H1 (cell line): ENCODE measurements at regions not wholly inside any gene's neighbourhood (a gene's known extent, or its start where the extent isn't known, plus 50 kb on each side); places are given as distances from the start of the nearest gene placed in this dataset.

ENCODE experiments used
- CTCF ChIA-PET: fragments of 300-600 bp; sonication (Branson Sonifier 250); formaldehyde crosslinking; loops from one replicate; lab custom pipeline; 2021; ENCODE audit not compliant: partially characterized antibody; lab: Charles Lee
- POLR2A ChIA-PET: fragments of 300-600 bp; sonication (Branson Sonifier 250); formaldehyde crosslinking; loops from one replicate; lab custom pipeline; 2021; ENCODE audit warnings: inconsistent platforms; ENCODE audit not compliant: partially characterized antibody; lab: Charles Lee
- DNase-seq, 2 experiments: peaks; one replicate each; pipeline versions ENCODE4 v3.0.0 to v3.0.0-alpha.2; 2010 to 2022; ENCODE audit warnings: low spot score in 2 of 2, low read depth in 1 of 2, mixed read lengths in 1 of 2
- FAIRE-seq: peaks from 2 replicates; lab custom pipeline; 2011; peaks lifted over from hg19 to GRCh38; lab: Jason Lieb, UNC
- H2AFZ ChIP-seq: 2 replicates; pipeline ENCODE4 v1.8.1; 2012; ENCODE audit warnings: low read length, inconsistent platforms
- H2AK5ac ChIP-seq: 2 replicates; pipeline ENCODE4 v1.6.1; 2013; ENCODE audit warnings: low read depth, low read length
- H2BK120ac ChIP-seq: replicated peaks from 2 replicates; pipeline ENCODE3; 2013; ENCODE audit warnings: low read depth, low read length, inconsistent platforms
- H2BK12ac ChIP-seq: 2 replicates; pipeline ENCODE4 v1.6.1; 2013; ENCODE audit warnings: low read depth, low read length
- H2BK15ac ChIP-seq: 2 replicates; pipeline ENCODE4 v1.6.1; 2013; ENCODE audit warnings: low read length
- H2BK20ac ChIP-seq: 2 replicates; pipeline ENCODE4 v1.6.1; 2013; ENCODE audit warnings: low read length
- H2BK5ac ChIP-seq: 2 replicates; pipeline ENCODE4 v1.6.1; 2013; ENCODE audit warnings: low read depth, low read length
- H3K14ac ChIP-seq: 2 replicates; pipeline ENCODE4 v1.6.1; 2013; ENCODE audit warnings: inconsistent platforms; ENCODE audit not compliant: insufficient read length
- H3K18ac ChIP-seq: 2 replicates; pipeline ENCODE4 v1.6.1; 2013; ENCODE audit warnings: low read length; ENCODE audit errors: extremely low read depth
- H3K23ac ChIP-seq: 2 replicates; pipeline ENCODE4 v1.6.1; 2013; ENCODE audit warnings: inconsistent platforms; ENCODE audit not compliant: insufficient read length
- H3K23me2 ChIP-seq: 2 replicates; pipeline ENCODE4 v1.6.1; 2013; ENCODE audit warnings: low read depth, low read length
- H3K27ac ChIP-seq: 2 replicates; pipeline ENCODE4 v1.6.1; 2011; ENCODE audit warnings: low read depth, low read length, inconsistent platforms
- H3K27me3 ChIP-seq, 4 experiments: replicated peaks in 1 of 4; 1 replicate in 1 of 4; 2 replicates in 3 of 4; pipeline versions ENCODE4 v1.6.1 to v1.8.1; 2011 to 2013; ENCODE audit warnings: low read length in 3 of 4, mild to moderate bottlenecking in 3 of 4, inconsistent platforms in 2 of 4, mixed read lengths in 2 of 4, moderate library complexity in 1 of 4; ENCODE audit not compliant: control insufficient read depth in 3 of 4, insufficient read depth in 3 of 4; ENCODE audit errors: extremely low read depth in 1 of 4
- H3K36me3 ChIP-seq, 4 experiments: 2 replicates each; pipeline versions ENCODE4 v1.6.1 to v1.8.1; 2011 to 2013; ENCODE audit warnings: mild to moderate bottlenecking in 4 of 4, low read length in 3 of 4, moderate library complexity in 2 of 4, control low read depth in 1 of 4, inconsistent platforms in 1 of 4; ENCODE audit not compliant: insufficient read depth in 4 of 4, control insufficient read depth in 2 of 4
- H3K4ac ChIP-seq: replicated peaks from 2 replicates; pipeline ENCODE3; 2013; ENCODE audit warnings: low read length, low read depth, mixed read lengths, inconsistent platforms; ENCODE audit not compliant: insufficient read length
- H3K4me1 ChIP-seq, 4 experiments: replicated peaks in 1 of 4; 1 replicate in 1 of 4; 2 replicates in 3 of 4; pipeline versions ENCODE4 v1.6.1 to v1.8.1; 2011 to 2013; ENCODE audit warnings: low read length in 3 of 4, inconsistent platforms in 2 of 4, mixed read lengths in 1 of 4; ENCODE audit not compliant: insufficient read depth in 4 of 4, control insufficient read depth in 3 of 4
- H3K4me2 ChIP-seq, 2 experiments: 2 replicates each; pipeline versions ENCODE4 v1.6.1 to v1.8.1; 2011 to 2013; ENCODE audit warnings: low read depth in 2 of 2, low read length in 2 of 2, control low read depth in 1 of 2, inconsistent platforms in 1 of 2, mild to moderate bottlenecking in 1 of 2; ENCODE audit not compliant: insufficient read depth in 1 of 2
- H3K4me3 ChIP-seq, 4 experiments: fragments of 200-600, 300-600 bp in 1 of 4; sonication (generic), shearing (Covaris generic), sonication (Bioruptor Twin) in 1 of 4; 2 replicates each; pipeline versions ENCODE4 v1.5.1 to v1.8.1; 2011 to 2016; ENCODE audit warnings: low read length in 4 of 4, low read depth in 3 of 4, control low read depth in 2 of 4, inconsistent platforms in 2 of 4, mild to moderate bottlenecking in 2 of 4, mixed read lengths in 1 of 4, moderate library complexity in 1 of 4; ENCODE audit not compliant: insufficient read depth in 2 of 4; ENCODE audit errors: extremely low read depth in 1 of 4
- H3K56ac ChIP-seq: replicated peaks from 2 replicates; pipeline ENCODE3; 2013; ENCODE audit warnings: low read depth, mild to moderate bottlenecking, mixed read lengths, low read length, inconsistent platforms; ENCODE audit not compliant: insufficient read length
- H3K79me1 ChIP-seq: 2 replicates; pipeline ENCODE4 v1.6.1; 2013; ENCODE audit warnings: low read depth, low read length, control low read depth
- H3K79me2 ChIP-seq, 2 experiments: 2 replicates each; pipeline versions ENCODE4 v1.6.1 to v1.8.1; 2012 to 2013; ENCODE audit warnings: low read length in 2 of 2, mild to moderate bottlenecking in 2 of 2, inconsistent platforms in 1 of 2; ENCODE audit not compliant: insufficient read depth in 2 of 2, control insufficient read depth in 1 of 2
- H3K9ac ChIP-seq, 4 experiments: replicated peaks in 1 of 4; 1 replicate in 1 of 4; 2 replicates in 3 of 4; pipeline versions ENCODE4 v1.6.1 to v1.8.1; 2011 to 2013; ENCODE audit warnings: low read depth in 3 of 4, low read length in 3 of 4, control low read depth in 2 of 4, mild to moderate bottlenecking in 2 of 4, moderate library complexity in 2 of 4, inconsistent platforms in 1 of 4; ENCODE audit errors: extremely low read depth in 1 of 4
- H3K9me3 ChIP-seq, 2 experiments: 2 replicates each; pipeline versions ENCODE4 v1.6.1 to v1.8.1; 2012 to 2013; ENCODE audit warnings: mild to moderate bottlenecking in 2 of 2, moderate library complexity in 2 of 2, control low read depth in 1 of 2, inconsistent platforms in 1 of 2, low read depth in 1 of 2, low read length in 1 of 2, mixed read lengths in 1 of 2; ENCODE audit not compliant: insufficient read depth in 2 of 2
- H4K20me1 ChIP-seq, 2 experiments: replicated peaks in 1 of 2; 2 replicates each; pipeline versions ENCODE3 to v1.8.1; 2011 to 2013; ENCODE audit warnings: inconsistent platforms in 2 of 2, low read length in 2 of 2, mild to moderate bottlenecking in 1 of 2; ENCODE audit not compliant: insufficient read depth in 2 of 2, control insufficient read depth in 1 of 2
- H4K5ac ChIP-seq: 2 replicates; pipeline ENCODE4 v1.6.1; 2013; ENCODE audit warnings: low read length, low read depth, mixed read lengths, inconsistent platforms; ENCODE audit not compliant: insufficient read length
- H4K8ac ChIP-seq: 2 replicates; pipeline ENCODE4 v1.8.0; 2013; ENCODE audit warnings: mild to moderate bottlenecking, moderate library complexity, low read length, inconsistent platforms; ENCODE audit not compliant: insufficient read depth; ENCODE audit errors: extremely low read depth
- H4K91ac ChIP-seq: replicated peaks from 2 replicates; pipeline ENCODE3; 2013; ENCODE audit warnings: low read length, mixed read lengths, inconsistent platforms; ENCODE audit not compliant: insufficient read length
- CBX8 ChIP-seq: fragments of 300-800, 300-1000 bp; sonication (generic); IDR thresholded peaks from 2 replicates; pipeline ENCODE4 v1.7.1; 2016; ENCODE audit warnings: low read depth, low read length, borderline replicate concordance
- NRF1 ChIP-seq: IDR thresholded peaks from 2 replicates; pipeline ENCODE4 v1.6.1; 2011; ENCODE audit warnings: mild to moderate bottlenecking, low read depth, low read length, improper control_type of control experiment
- WGBS, 2 experiments: shearing (Covaris generic) in 1 of 2; methylation state at CpG; one replicate each; pipeline versions ENCODE4 v1.1.6 to v1.1.7; 2013 to 2015; ENCODE audit warnings: low lambda C conversion rate in 2 of 2, mixed read lengths in 2 of 2, inconsistent platforms in 1 of 2, low coverage in 1 of 2, missing lambda C conversion rate in 1 of 2; ENCODE audit not compliant: insufficient replicate concordance in 2 of 2, insufficient coverage in 1 of 2, insufficient read length in 1 of 2; ENCODE audit errors: extremely low coverage in 1 of 2, missing lambda C conversion rate in 1 of 2; 5-methylcytosine and 5-hydroxymethylcytosine counted together

- ChIA-PET POLR2A (no interaction called here), CTCF (no interaction called here)
- no peak overlapping the region for H3K23ac ChIP-seq
- H3K4me1 ChIP-seq: no peaks in the 10 kb centered on the region
- no peak overlapping the region for H3K9ac ChIP-seq
- H3K23me2 ChIP-seq: no peaks in the 10 kb centered on the region
- no peak overlapping the region for H3K27ac ChIP-seq
- H3K79me2 ChIP-seq: no peaks in the 10 kb centered on the region
- H4K8ac ChIP-seq: no peak overlapping the region
- H4K20me1 ChIP-seq: no peaks in the 10 kb centered on the region
- TF ChIP-seq CBX8: no peak
- no peak for TF ChIP-seq NRF1
- TF ChIP-seq, all 59 proteins: peak for 0
- no peak overlapping the region for H2AK5ac ChIP-seq
- H3K56ac ChIP-seq: no peak overlapping the region
- H2BK5ac ChIP-seq: no peak overlapping the region
- H2AFZ ChIP-seq: no peak overlapping the region
- no peak for DNase-seq
- no peak overlapping the region for H3K18ac ChIP-seq
- H3K14ac ChIP-seq: no peak overlapping the region
- H3K4ac ChIP-seq: no peak overlapping the region
- no peaks in the 10 kb centered on the region for H3K9me3 ChIP-seq
- H3K79me1 ChIP-seq: no peaks in the 10 kb centered on the region
- WGBS, 2 experiments: 91% methylated on average over 2 of the region's 2 CpGs; no CpG with 5 or more reads in 1 of the 2 experiments
- H3K4me3 ChIP-seq: no peak overlapping the region
- no peaks in the 10 kb centered on the region for H3K36me3 ChIP-seq
- H4K5ac ChIP-seq: no peak overlapping the region
- H4K91ac ChIP-seq: no peak overlapping the region
- H2BK20ac ChIP-seq: no peak overlapping the region
- no peak overlapping the region for H2BK15ac ChIP-seq
- no peak for FAIRE-seq
- H3K4me2 ChIP-seq: no peak overlapping the region
- no peaks in the 10 kb centered on the region for H3K27me3 ChIP-seq
- H2BK12ac ChIP-seq: no peak overlapping the region
- H2BK120ac ChIP-seq: no peak overlapping the region
Observed at GRCh38 chr6:142624978-142625715, 319.8 kb downstream of the HIVEP2 start.
